GM06990 (cell line): ENCODE measurements at regions not wholly inside any gene's neighbourhood (a gene's known extent, or its start where the extent isn't known, plus 50 kb on each side); places are given as distances from the start of the nearest gene placed in this dataset.
"Not testable (repeated sequence)": the region's sequence is repeated elsewhere in the genome, so short reads cannot be mapped to it uniquely, and the experiment has no call there.

Experiments
- DNase-seq: peaks from one replicate; pipeline ENCODE4 v3.0.0-alpha.2; 2011; ENCODE audit not compliant: insufficient read length; ENCODE audit errors: extremely low read depth
- H3K27me3 ChIP-seq: replicated peaks from 2 replicates; pipeline ENCODE4 v1.6.0; 2011; ENCODE audit warnings: low read length; ENCODE audit not compliant: control insufficient read depth, insufficient read depth
- H3K36me3 ChIP-seq: 2 replicates; pipeline ENCODE4 v1.5.1; 2011; ENCODE audit warnings: low read length; ENCODE audit not compliant: control insufficient read depth, insufficient read depth
- H3K4me3 ChIP-seq: replicated peaks from 2 replicates; pipeline ENCODE4 v1.5.1; 2011; ENCODE audit warnings: low read depth, mild to moderate bottlenecking, control low read depth, low read length

- DNase-seq, H3K4me3 ChIP-seq, H3K36me3 ChIP-seq, H3K27me3 ChIP-seq: not testable (repeated sequence)
These were observed 105.4 kb downstream of the SPATA31A6 start for GRCh38 chr9:42288865-42289229.

- not testable (repeated sequence) for H3K36me3 ChIP-seq, H3K4me3 ChIP-seq, H3K27me3 ChIP-seq, DNase-seq
These were observed 116.7 kb downstream of the SPATA31A6 start for GRCh38 chr9:42300124-42300523.

- DNase-seq, H3K36me3 ChIP-seq, H3K4me3 ChIP-seq, H3K27me3 ChIP-seq: not testable (repeated sequence)
These were observed 123.2 kb downstream of the SPATA31A6 start for GRCh38 chr9:42306625-42307024.

DNA sequence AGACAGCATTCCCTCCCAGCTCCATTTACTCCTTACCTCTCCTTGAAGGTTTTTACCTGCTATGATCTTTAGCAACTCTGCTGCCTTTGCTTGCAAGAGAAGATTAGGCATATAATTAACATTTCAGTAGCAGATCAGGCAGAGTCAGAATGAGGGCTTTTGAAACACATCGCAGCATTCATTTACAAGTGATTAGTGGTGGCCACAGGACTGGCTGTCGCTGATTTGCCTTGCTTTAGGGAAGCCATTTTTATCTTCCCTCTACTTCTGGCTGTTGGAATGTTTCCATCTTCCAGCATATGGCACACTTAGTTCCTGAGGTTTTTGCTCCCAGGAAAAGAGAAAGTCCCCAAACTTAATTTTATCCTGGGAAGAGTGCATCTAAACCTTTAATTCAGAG, 124.0 kb downstream of the SPATA31A6 start:
- DNase-seq, H3K4me3 ChIP-seq, H3K36me3 ChIP-seq: not testable (repeated sequence)

DNA sequence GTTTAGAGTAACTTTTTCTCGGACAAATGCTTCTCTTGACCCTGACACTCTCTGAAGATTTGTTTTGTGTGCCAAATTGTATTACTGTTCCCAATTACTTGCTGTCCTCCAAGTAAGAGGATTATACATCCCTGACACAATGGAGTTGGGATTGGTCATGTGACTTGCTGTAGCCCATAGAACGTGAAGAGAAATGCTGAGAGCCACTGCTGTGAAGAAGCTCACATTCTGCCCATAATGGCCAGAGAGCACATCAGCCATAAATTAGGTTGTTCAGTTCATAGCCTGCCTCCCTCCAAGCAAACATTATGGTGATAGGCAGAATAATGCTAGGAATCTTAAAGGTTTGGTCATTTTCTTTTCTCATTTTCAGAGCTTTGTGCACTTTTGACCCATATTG, 127.5 kb downstream of the SPATA31A6 start:
- H3K27me3 ChIP-seq, DNase-seq: not testable (repeated sequence)

More for the DNA sequence above, 124.0 kb downstream of the SPATA31A6 start:
- H3K27me3 ChIP-seq = not testable (repeated sequence)

GRCh38 chr9:42316026-42316425, 132.6 kb downstream of the SPATA31A6 start:
- not testable (repeated sequence) for H3K27me3 ChIP-seq, H3K4me3 ChIP-seq, DNase-seq, H3K36me3 ChIP-seq

More for the DNA sequence above, 127.5 kb downstream of the SPATA31A6 start:
- H3K36me3 ChIP-seq, H3K4me3 ChIP-seq: not testable (repeated sequence)

DNA sequence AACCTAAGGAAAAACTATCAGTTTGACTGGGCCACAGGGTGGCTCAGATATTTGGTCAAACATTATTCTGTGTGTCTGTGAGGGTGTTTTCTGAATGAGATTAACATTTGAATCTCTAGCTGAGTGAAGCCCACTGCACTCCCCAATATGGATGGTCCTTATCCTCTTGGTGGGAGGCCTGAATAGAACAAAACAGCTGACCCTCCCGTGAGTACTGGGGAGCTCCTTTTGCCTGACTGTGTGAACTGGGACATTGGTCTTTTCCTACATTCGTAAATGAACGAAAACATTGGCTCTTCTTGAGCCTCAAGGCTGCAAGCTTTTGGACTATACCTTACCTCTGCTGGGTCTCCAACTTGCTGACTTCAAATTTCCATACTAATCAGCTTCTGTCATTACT, 134.2 kb downstream of the SPATA31A6 start:
- not testable (repeated sequence) for H3K4me3 ChIP-seq, DNase-seq, H3K27me3 ChIP-seq, H3K36me3 ChIP-seq

DNA sequence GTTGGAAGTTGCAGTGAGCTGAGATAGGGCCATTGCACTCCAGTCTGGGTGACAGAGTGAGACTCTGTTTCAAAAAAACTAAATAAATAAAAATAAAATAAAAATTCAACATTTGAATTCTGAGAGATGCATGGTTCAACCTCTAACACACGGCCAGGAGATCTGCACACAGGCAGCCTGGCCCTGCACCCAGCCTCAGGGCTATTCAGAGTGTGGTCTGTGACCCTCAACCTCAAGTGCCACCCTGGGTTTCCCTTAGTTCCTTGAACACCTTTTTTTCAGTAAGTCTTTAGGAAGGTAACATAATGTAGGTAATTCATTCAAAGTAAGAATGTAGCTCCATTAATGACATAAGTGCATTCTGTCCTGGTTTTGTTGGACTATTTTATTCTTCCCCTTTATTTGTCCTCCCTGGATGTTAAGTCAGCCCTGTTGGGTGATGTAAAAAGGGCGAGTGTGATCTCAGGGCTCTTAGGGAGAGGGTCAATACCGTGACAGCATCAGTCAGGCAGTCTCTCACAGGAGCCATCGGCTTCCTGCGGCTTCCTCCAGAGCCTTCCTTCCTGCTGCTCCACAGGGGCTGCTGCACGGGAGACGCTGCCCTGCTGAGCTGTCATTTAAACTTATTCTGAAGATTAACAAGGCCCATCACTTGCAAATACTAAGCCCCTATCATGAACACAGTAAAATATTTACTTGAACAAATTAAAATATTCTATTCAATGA, 139.8 kb downstream of the SPATA31A6 start:
- H3K27me3 ChIP-seq, H3K4me3 ChIP-seq, DNase-seq, H3K36me3 ChIP-seq: not testable (repeated sequence)

DNA sequence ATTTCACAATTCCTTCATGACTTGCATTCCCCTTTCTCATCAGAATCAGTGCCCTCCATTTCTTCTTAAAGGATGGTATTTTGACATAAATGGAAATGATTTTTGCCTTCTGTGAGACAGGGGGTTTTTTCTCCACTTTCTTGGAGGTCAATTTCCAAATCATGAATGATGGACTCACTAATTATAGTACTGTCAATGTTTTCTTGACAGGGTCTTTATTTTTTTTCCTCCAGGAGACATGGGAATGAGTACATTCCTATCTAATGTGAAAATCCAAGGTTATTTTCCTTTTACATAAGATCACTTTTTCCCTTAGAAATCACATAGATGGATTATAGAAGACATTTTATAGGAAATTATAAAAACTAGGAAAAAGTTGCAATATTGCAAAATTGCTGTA, 141.7 kb downstream of the SPATA31A6 start:
- H3K4me3 ChIP-seq, H3K36me3 ChIP-seq, H3K27me3 ChIP-seq, DNase-seq: not testable (repeated sequence)

DNA sequence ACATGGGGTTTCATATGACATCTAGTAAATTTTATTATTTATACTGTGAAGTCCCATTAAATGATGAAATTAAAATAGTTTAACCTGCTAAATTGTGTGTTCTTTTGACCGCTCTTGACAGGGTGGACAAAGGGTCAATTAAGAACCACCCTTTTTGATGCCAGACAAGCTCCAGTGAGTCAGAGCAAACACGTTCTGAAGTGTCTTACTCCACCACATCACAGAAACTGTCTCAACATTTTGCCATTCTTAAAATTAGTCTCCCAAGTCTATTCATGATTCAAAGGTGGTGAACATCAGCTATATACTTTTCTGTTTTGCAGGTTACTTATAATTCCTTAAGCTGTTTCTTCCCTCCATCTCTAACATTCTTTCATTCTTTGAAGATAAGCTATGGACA, 142.1 kb downstream of the SPATA31A6 start:
- H3K4me3 ChIP-seq, H3K27me3 ChIP-seq, DNase-seq, H3K36me3 ChIP-seq: not testable (repeated sequence)

GRCh38 chr9:42326482-42326881, 143.0 kb downstream of the SPATA31A6 start:
- not testable (repeated sequence) for H3K36me3 ChIP-seq, H3K27me3 ChIP-seq, H3K4me3 ChIP-seq, DNase-seq

- not testable (repeated sequence) for DNase-seq, H3K36me3 ChIP-seq, H3K4me3 ChIP-seq, H3K27me3 ChIP-seq
These were observed 151.9 kb downstream of the SPATA31A6 start for GRCh38 chr9:42335342-42335741.

DNA sequence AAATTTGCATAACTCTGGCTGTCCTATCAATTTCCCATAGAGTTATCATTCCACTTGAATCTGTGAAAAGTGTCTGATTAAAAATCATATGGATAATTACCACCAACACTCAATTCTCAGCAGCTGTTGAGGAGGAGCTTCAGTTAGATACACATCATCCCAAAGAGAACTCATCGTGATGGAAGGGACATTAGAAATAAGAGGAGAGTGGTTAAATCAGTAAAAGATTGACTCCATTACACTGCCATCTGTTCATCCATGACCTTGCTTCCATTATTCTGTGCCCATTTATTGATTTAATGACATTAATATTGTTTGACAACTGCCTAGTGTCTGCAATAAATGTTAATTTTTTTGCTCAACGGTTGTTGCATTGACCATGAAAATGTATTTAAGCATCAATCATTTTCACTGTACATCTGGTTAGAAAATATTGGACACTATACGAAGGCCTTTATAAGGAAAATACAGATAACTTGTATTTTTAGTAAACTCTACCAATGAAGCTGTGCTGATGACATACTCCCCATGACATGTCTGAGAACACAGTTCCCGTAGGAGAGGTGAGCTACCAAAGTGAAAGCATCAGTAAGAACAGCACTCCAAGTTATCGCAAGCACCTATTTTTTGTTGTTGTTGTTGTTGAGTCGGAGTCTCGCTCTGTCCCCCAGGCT, 152.7 kb downstream of the SPATA31A6 start:
- not testable (repeated sequence) for H3K27me3 ChIP-seq, H3K36me3 ChIP-seq, H3K4me3 ChIP-seq, DNase-seq

DNA sequence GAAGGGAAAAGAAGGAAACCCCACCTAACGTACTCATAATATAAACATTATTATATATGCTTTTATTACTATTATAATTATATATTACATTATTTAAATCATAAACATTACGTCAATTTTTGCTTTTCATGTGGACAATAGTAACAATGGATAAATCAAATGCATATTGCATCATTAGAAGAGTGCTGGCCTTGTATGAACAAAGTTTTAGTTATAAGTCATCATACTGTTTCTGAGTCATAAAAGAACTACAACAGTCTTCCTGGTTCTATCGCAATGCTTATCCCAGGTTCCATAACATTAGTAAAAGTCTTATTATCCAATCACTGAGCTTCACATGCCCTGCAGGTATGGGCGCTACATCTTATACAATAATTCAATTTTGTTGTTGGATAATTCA, 154.8 kb downstream of the SPATA31A6 start:
- not testable (repeated sequence) for H3K4me3 ChIP-seq, DNase-seq, H3K27me3 ChIP-seq, H3K36me3 ChIP-seq
